ENCODE measurements at regions not wholly inside any gene's neighbourhood (a gene's known extent, or its start where the extent isn't known, plus 50 kb on each side); places are given as distances from the start of the nearest gene placed in this dataset.

DNA sequence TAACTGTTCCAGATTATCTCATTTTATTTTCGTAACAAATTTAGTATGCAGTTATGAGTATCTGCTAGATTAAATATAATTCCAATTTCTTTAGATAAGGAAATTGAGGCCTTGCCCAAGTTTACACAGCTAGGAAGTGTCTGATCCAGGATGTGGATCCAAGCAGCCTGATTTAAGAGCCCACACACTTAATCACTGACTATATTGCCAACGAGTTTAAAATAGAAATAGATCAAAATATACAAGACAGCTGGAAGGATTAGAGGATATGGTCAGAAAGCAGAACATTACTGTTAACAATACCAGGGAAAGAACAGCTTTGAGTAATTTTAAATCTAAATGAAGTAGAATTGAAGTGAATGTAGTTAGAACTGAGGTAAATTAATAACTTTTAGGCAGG is 215.2 kb downstream of the C3orf38 start:
- TF ChIP-seq, protein P1, sequence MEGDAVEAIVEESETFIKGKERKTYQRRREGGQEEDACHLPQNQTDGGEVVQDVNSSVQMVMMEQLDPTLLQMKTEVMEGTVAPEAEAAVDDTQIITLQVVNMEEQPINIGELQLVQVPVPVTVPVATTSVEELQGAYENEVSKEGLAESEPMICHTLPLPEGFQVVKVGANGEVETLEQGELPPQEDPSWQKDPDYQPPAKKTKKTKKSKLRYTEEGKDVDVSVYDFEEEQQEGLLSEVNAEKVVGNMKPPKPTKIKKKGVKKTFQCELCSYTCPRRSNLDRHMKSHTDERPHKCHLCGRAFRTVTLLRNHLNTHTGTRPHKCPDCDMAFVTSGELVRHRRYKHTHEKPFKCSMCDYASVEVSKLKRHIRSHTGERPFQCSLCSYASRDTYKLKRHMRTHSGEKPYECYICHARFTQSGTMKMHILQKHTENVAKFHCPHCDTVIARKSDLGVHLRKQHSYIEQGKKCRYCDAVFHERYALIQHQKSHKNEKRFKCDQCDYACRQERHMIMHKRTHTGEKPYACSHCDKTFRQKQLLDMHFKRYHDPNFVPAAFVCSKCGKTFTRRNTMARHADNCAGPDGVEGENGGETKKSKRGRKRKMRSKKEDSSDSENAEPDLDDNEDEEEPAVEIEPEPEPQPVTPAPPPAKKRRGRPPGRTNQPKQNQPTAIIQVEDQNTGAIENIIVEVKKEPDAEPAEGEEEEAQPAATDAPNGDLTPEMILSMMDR (IDR thresholded peaks at IDR 0.05) = no peak
- TF ChIP-seq POLR2AphosphoS5 (IDR thresholded peaks at IDR 0.05) (no peak), POLR2A (IDR thresholded peaks at IDR 0.05) (no peak)

Measured in transverse colon (tissue), 4 donors.